KMS-11 (cell line): ENCODE measurements at regions not wholly inside any gene's neighbourhood (a gene's known extent, or its start where the extent isn't known, plus 50 kb on each side); places are given as distances from the start of the nearest gene placed in this dataset.

Source experiments
- H2AFZ ChIP-seq: fragments of 200-600 bp; sonication (generic); 2 replicates; pipeline ENCODE4 v1.6.1; 2016; ENCODE audit warnings: antibody characterized with exemption, mixed run types, low read depth
- H3K27ac ChIP-seq: fragments of 200-600 bp; sonication (generic); 2 replicates; pipeline ENCODE4 v1.6.1; 2016; ENCODE audit warnings: mild to moderate bottlenecking, mixed run types
- H3K27me3 ChIP-seq: fragments of 200-600 bp; sonication (generic); 2 replicates; pipeline ENCODE4 v1.6.1; 2017; ENCODE audit warnings: mild to moderate bottlenecking, low read depth, mixed run types, moderate library complexity; ENCODE audit not compliant: insufficient read depth
- H3K36me3 ChIP-seq: fragments of 200-600 bp; sonication (generic); 2 replicates; pipeline ENCODE4 v1.6.1; 2017; ENCODE audit warnings: mild to moderate bottlenecking, mixed run types; ENCODE audit not compliant: insufficient read depth
- H3K4me1 ChIP-seq: fragments of 200-600 bp; sonication (generic); 2 replicates; pipeline ENCODE4 v1.6.1; 2016; ENCODE audit warnings: mild to moderate bottlenecking, low read depth, mixed run types; ENCODE audit not compliant: poor library complexity, severe bottlenecking
- H3K4me2 ChIP-seq: fragments of 200-600 bp; sonication (generic); 2 replicates; pipeline ENCODE4 v1.7.0; 2016; ENCODE audit warnings: mild to moderate bottlenecking, mixed run types
- H3K4me3 ChIP-seq: fragments of 200-600 bp; sonication (generic); IDR thresholded peaks from 2 replicates; pipeline ENCODE4 v1.6.1; 2017; ENCODE audit warnings: low read depth, low read length, mixed read lengths; ENCODE audit not compliant: insufficient read depth
- H3K79me2 ChIP-seq: fragments of 200-600 bp; sonication (generic); 2 replicates; pipeline ENCODE4 v1.6.1; 2016; ENCODE audit warnings: low read depth, mixed run types; ENCODE audit not compliant: insufficient read depth
- H3K9ac ChIP-seq: fragments of 200-600 bp; sonication (generic); 2 replicates; pipeline ENCODE4 v1.6.1; 2016; ENCODE audit warnings: mild to moderate bottlenecking, mixed run types
- H4K20me1 ChIP-seq: fragments of 200-600 bp; sonication (generic); 2 replicates; pipeline ENCODE4 v1.6.1; 2016; ENCODE audit warnings: mild to moderate bottlenecking, mixed run types; ENCODE audit not compliant: insufficient read depth
- CTCF ChIP-seq: fragments of 200-600 bp; sonication (generic); conservative IDR thresholded peaks from 2 replicates; pipeline ENCODE4 v1.6.1; 2017; ENCODE audit warnings: low read depth, mild to moderate bottlenecking, antibody characterized with exemption, low read length, moderate library complexity, mixed read lengths

GRCh38 chr15:93882141-93882540 lies 349.2 kb upstream of the MCTP2 start:
- Histone ChIP-seq H3K9ac (no peak overlapping the region), H3K36me3 (no peaks in the 10 kb centered on the region), H3K27me3 (no peaks in the 10 kb centered on the region), H3K27ac (no peak overlapping the region), H3K4me3 (no peak overlapping the region), H3K79me2 (no peaks in the 10 kb centered on the region), H4K20me1 (no peaks in the 10 kb centered on the region), H3K4me1 (no peaks in the 10 kb centered on the region), H3K4me2 (no peak overlapping the region), H2AFZ (no peak overlapping the region)
- no peak for TF ChIP-seq CTCF

- no peaks in the 10 kb centered on the region for H3K36me3 ChIP-seq
- no peak overlapping the region for H3K4me3 ChIP-seq
- no peaks in the 10 kb centered on the region for H4K20me1 ChIP-seq
- H3K27ac ChIP-seq, result no peak overlapping the region
- H3K4me2 ChIP-seq, result no peak overlapping the region
- H3K79me2 ChIP-seq, result no peaks in the 10 kb centered on the region
- H3K4me1 ChIP-seq, result no peaks in the 10 kb centered on the region
- no peaks in the 10 kb centered on the region for H3K27me3 ChIP-seq
- H3K9ac ChIP-seq, result no peak overlapping the region
- no peak overlapping the region for H2AFZ ChIP-seq
- TF ChIP-seq CTCF, result no peak
Measured at GRCh38 chr15:93881310-93881709, 350.1 kb upstream of the MCTP2 start.

- no peak overlapping the region for H3K4me2 ChIP-seq
- no peaks in the 10 kb centered on the region for H3K36me3 ChIP-seq
- H2AFZ ChIP-seq, result no peak overlapping the region
- H3K9ac ChIP-seq, result no peak overlapping the region
- H3K79me2 ChIP-seq, result no peaks in the 10 kb centered on the region
- H3K27ac ChIP-seq, result no peak overlapping the region
- no peaks in the 10 kb centered on the region for H4K20me1 ChIP-seq
- H3K27me3 ChIP-seq, result no peaks in the 10 kb centered on the region
- TF ChIP-seq CTCF, result no peak
- no peaks in the 10 kb centered on the region for H3K4me1 ChIP-seq
- H3K4me3 ChIP-seq, result no peak overlapping the region
Measured at GRCh38 chr15:93880358-93880757, 351.0 kb upstream of the MCTP2 start.

- no peak overlapping the region for H3K4me2 ChIP-seq
- no peak for TF ChIP-seq CTCF
- no peaks in the 10 kb centered on the region for H3K27me3 ChIP-seq
- H3K79me2 ChIP-seq, result no peaks in the 10 kb centered on the region
- H3K36me3 ChIP-seq, result no peaks in the 10 kb centered on the region
- no peak overlapping the region for H3K9ac ChIP-seq
- H3K4me1 ChIP-seq, result no peaks in the 10 kb centered on the region
- H4K20me1 ChIP-seq, result no peaks in the 10 kb centered on the region
- H3K27ac ChIP-seq, result no peak overlapping the region
- no peak overlapping the region for H2AFZ ChIP-seq
- no peak overlapping the region for H3K4me3 ChIP-seq
Measured at GRCh38 chr15:93870583-93870982, 360.8 kb upstream of the MCTP2 start.

- H3K9ac ChIP-seq, result no peak overlapping the region
- no peaks in the 10 kb centered on the region for H3K79me2 ChIP-seq
- no peak for TF ChIP-seq CTCF
- H4K20me1 ChIP-seq, result no peaks in the 10 kb centered on the region
- H3K4me3 ChIP-seq, result no peak overlapping the region
- no peaks in the 10 kb centered on the region for H3K27me3 ChIP-seq
- no peaks in the 10 kb centered on the region for H3K4me1 ChIP-seq
- no peak overlapping the region for H3K27ac ChIP-seq
- no peaks in the 10 kb centered on the region for H3K36me3 ChIP-seq
- H2AFZ ChIP-seq, result no peak overlapping the region
- H3K4me2 ChIP-seq, result no peak overlapping the region
Measured at GRCh38 chr15:93866948-93867347, 364.4 kb upstream of the MCTP2 start.
